Stimulated activated effector memory CD8-positive, alpha-beta T cell treated with anti-CD3 and anti-CD28 coated beads, Interleukin-12 subunit alpha, Interleukin-12 subunit beta, amount 100 ng/mL, for 72 hours (primary cell): ENCODE measurements at regions not wholly inside any gene's neighbourhood (a gene's known extent, or its start where the extent isn't known, plus 50 kb on each side); places are given as distances from the start of the nearest gene placed in this dataset.
"Not testable (repeated sequence)": the region's sequence is repeated elsewhere in the genome, so short reads cannot be mapped to it uniquely, and the experiment has no call there.

Source experiments
- ATAC-seq: fragments of 150-1000 bp; cut with Tn5 transposase; 2 replicates; pipeline ENCODE4 v1.10.0; 2021
- DNase-seq, 2 donors: peaks; one replicate each; pipeline ENCODE4 v3.0.0; 2021 to 2022; ENCODE audit warnings: low spot score in 2 of 2
- H3K27ac Mint-ChIP-seq: one replicate; pipeline ENCODE4 v1.8.0; 2022; ENCODE audit warnings: mild to moderate bottlenecking, mixed read lengths
- H3K36me3 Mint-ChIP-seq: one replicate; pipeline ENCODE4 v1.8.0; 2022; ENCODE audit warnings: mild to moderate bottlenecking, mixed read lengths
- H3K4me1 Mint-ChIP-seq: one replicate; pipeline ENCODE4 v1.8.0; 2022; ENCODE audit warnings: mixed read lengths
- H3K4me3 Mint-ChIP-seq: one replicate; pipeline ENCODE4 v1.8.0; 2022; ENCODE audit warnings: mild to moderate bottlenecking, mixed read lengths
- H3K9me3 Mint-ChIP-seq: one replicate; pipeline ENCODE4 v1.8.0; 2022; ENCODE audit warnings: mixed read lengths

- H3K27ac Mint-ChIP-seq, H3K36me3 Mint-ChIP-seq, H3K4me3 Mint-ChIP-seq, DNase-seq, ATAC-seq, H3K4me1 Mint-ChIP-seq: not testable (repeated sequence)
- H3K9me3 Mint-ChIP-seq, result peaks cover 15% of the 10 kb centered on the region
Observed at GRCh38 chr13:70746469-70746868, 638.2 kb upstream of the KLHL1 start.

- no peaks in the 10 kb centered on the region for H3K4me1 Mint-ChIP-seq
- ATAC-seq (no peak), DNase-seq (no peak)
- no peak overlapping the region for H3K27ac Mint-ChIP-seq
- H3K36me3 Mint-ChIP-seq, result no peaks in the 10 kb centered on the region
- no peak overlapping the region for H3K4me3 Mint-ChIP-seq
- peaks cover 3% of the 10 kb centered on the region for H3K9me3 Mint-ChIP-seq
Observed at GRCh38 chr13:70736622-70737317, 628.5 kb upstream of the KLHL1 start.

- ATAC-seq, result no peak
- H3K4me1 Mint-ChIP-seq, result no peaks in the 10 kb centered on the region
- no peak overlapping the region for H3K4me3 Mint-ChIP-seq
- no peak overlapping the region for H3K27ac Mint-ChIP-seq
- peaks cover 12% of the 10 kb centered on the region for H3K9me3 Mint-ChIP-seq
- no peak for DNase-seq
- H3K36me3 Mint-ChIP-seq, result no peaks in the 10 kb centered on the region
Observed at GRCh38 chr13:70732611-70733010, 624.4 kb upstream of the KLHL1 start.

- H3K4me3 Mint-ChIP-seq, result no peak overlapping the region
- H3K36me3 Mint-ChIP-seq, result no peaks in the 10 kb centered on the region
- H3K4me1 Mint-ChIP-seq, result no peaks in the 10 kb centered on the region
- no peak for ATAC-seq
- no peak overlapping the region for H3K27ac Mint-ChIP-seq
- no peak for DNase-seq
- H3K9me3 Mint-ChIP-seq, result peaks cover 13% of the 10 kb centered on the region
Observed at GRCh38 chr13:70729369-70729768, 621.1 kb upstream of the KLHL1 start.

- Mint-ChIP-seq H3K4me3 (no peak overlapping the region), H3K9me3 (peaks cover 4% of the 10 kb centered on the region), H3K36me3 (no peaks in the 10 kb centered on the region), H3K27ac (no peak overlapping the region), H3K4me1 (no peaks in the 10 kb centered on the region)
- no peak for ATAC-seq
- no peak for DNase-seq
Observed at GRCh38 chr13:70723732-70724131, 615.5 kb upstream of the KLHL1 start.

- Mint-ChIP-seq H3K9me3 (peaks cover 9% of the 10 kb centered on the region), H3K36me3 (no peaks in the 10 kb centered on the region), H3K4me3 (no peak overlapping the region), H3K27ac (no peak overlapping the region), H3K4me1 (no peaks in the 10 kb centered on the region)
- DNase-seq, result no peak
- no peak for ATAC-seq
Observed at GRCh38 chr13:70720386-70720785, 612.1 kb upstream of the KLHL1 start.

- H3K9me3 Mint-ChIP-seq, result peaks cover 18% of the 10 kb centered on the region
- no peak for ATAC-seq
Observed at GRCh38 chr13:70714993-70715392, 606.7 kb upstream of the KLHL1 start.

GRCh38 chr13:70708775-70709174 lies 600.5 kb upstream of the KLHL1 start:
- ATAC-seq, result no peak
- no peaks in the 10 kb centered on the region for H3K4me1 Mint-ChIP-seq
- peaks cover 14% of the 10 kb centered on the region for H3K9me3 Mint-ChIP-seq
- H3K36me3 Mint-ChIP-seq, result no peaks in the 10 kb centered on the region
- DNase-seq, result no peak
- H3K4me3 Mint-ChIP-seq, result no peak overlapping the region
- H3K27ac Mint-ChIP-seq, result no peak overlapping the region

More at GRCh38 chr13:70714993-70715392, 606.7 kb upstream of the KLHL1 start:
- no peak overlapping the region for H3K27ac Mint-ChIP-seq
- no peaks in the 10 kb centered on the region for H3K4me1 Mint-ChIP-seq
- no peaks in the 10 kb centered on the region for H3K36me3 Mint-ChIP-seq
- no peak overlapping the region for H3K4me3 Mint-ChIP-seq
- no peak for DNase-seq

GRCh38 chr13:70703755-70704154 lies 595.5 kb upstream of the KLHL1 start:
- Mint-ChIP-seq H3K4me3 (no peak overlapping the region), H3K9me3 (peaks cover 14% of the 10 kb centered on the region), H3K27ac (no peak overlapping the region), H3K36me3 (no peaks in the 10 kb centered on the region), H3K4me1 (no peaks in the 10 kb centered on the region)
- ATAC-seq (no peak), DNase-seq (no peak)

- no peaks in the 10 kb centered on the region for H3K36me3 Mint-ChIP-seq
- DNase-seq (no peak), ATAC-seq (no peak)
- no peak overlapping the region for H3K27ac Mint-ChIP-seq
- peaks cover 29% of the 10 kb centered on the region for H3K9me3 Mint-ChIP-seq
- no peak overlapping the region for H3K4me3 Mint-ChIP-seq
- no peaks in the 10 kb centered on the region for H3K4me1 Mint-ChIP-seq
Observed at GRCh38 chr13:70694996-70695715, 586.9 kb upstream of the KLHL1 start.

- DNase-seq (no peak), ATAC-seq (no peak)
- peaks cover 10% of the 10 kb centered on the region for H3K9me3 Mint-ChIP-seq
- no peak overlapping the region for H3K27ac Mint-ChIP-seq
- H3K4me3 Mint-ChIP-seq, result no peak overlapping the region
- no peaks in the 10 kb centered on the region for H3K4me1 Mint-ChIP-seq
- H3K36me3 Mint-ChIP-seq, result no peaks in the 10 kb centered on the region
Observed at GRCh38 chr13:70668983-70669382, 560.7 kb upstream of the KLHL1 start.

- no peak overlapping the region for H3K4me3 Mint-ChIP-seq
- peaks cover 9% of the 10 kb centered on the region for H3K9me3 Mint-ChIP-seq
- DNase-seq (no peak), ATAC-seq (no peak)
- H3K36me3 Mint-ChIP-seq, result no peaks in the 10 kb centered on the region
- no peak overlapping the region for H3K27ac Mint-ChIP-seq
- no peaks in the 10 kb centered on the region for H3K4me1 Mint-ChIP-seq
Observed at GRCh38 chr13:70668293-70668692, 560.0 kb upstream of the KLHL1 start.

- no peak overlapping the region for H3K27ac Mint-ChIP-seq
- no peaks in the 10 kb centered on the region for H3K36me3 Mint-ChIP-seq
- H3K4me1 Mint-ChIP-seq, result no peaks in the 10 kb centered on the region
- peaks cover 9% of the 10 kb centered on the region for H3K9me3 Mint-ChIP-seq
- DNase-seq, result no peak
- H3K4me3 Mint-ChIP-seq, result no peak overlapping the region
- ATAC-seq, result no peak
Observed at GRCh38 chr13:70666883-70667556, 558.8 kb upstream of the KLHL1 start.

- ATAC-seq (no peak), DNase-seq (no peak)
- Mint-ChIP-seq H3K27ac (no peak overlapping the region), H3K4me3 (no peak overlapping the region), H3K9me3 (peaks cover 2% of the 10 kb centered on the region), H3K36me3 (no peaks in the 10 kb centered on the region), H3K4me1 (no peaks in the 10 kb centered on the region)
Observed at GRCh38 chr13:70662231-70662940, 554.1 kb upstream of the KLHL1 start.

GRCh38 chr13:70644052-70644451 lies 535.8 kb upstream of the KLHL1 start:
- H3K4me1 Mint-ChIP-seq, result no peaks in the 10 kb centered on the region
- DNase-seq (no peak), ATAC-seq (no peak)
- no peak overlapping the region for H3K27ac Mint-ChIP-seq
- H3K9me3 Mint-ChIP-seq, result peaks cover 9% of the 10 kb centered on the region
- no peaks in the 10 kb centered on the region for H3K36me3 Mint-ChIP-seq
- no peak overlapping the region for H3K4me3 Mint-ChIP-seq
